Neuron (in vitro differentiated cells): ENCODE measurements at regions not wholly inside any gene's neighbourhood (a gene's known extent, or its start where the extent isn't known, plus 50 kb on each side); places are given as distances from the start of the nearest gene placed in this dataset.
"Not testable (repeated sequence)": the region's sequence is repeated elsewhere in the genome, so short reads cannot be mapped to it uniquely, and the experiment has no call there.

ENCODE experiments used
- H2AFZ ChIP-seq: one replicate; pipeline ENCODE4 v1.6.1; 2013; ENCODE audit warnings: low read depth, mild to moderate bottlenecking, inconsistent platforms, low read length, moderate library complexity
- H3K27me3 ChIP-seq: one replicate; pipeline ENCODE4 v1.6.1; 2013; ENCODE audit warnings: low read length; ENCODE audit not compliant: insufficient read depth
- H3K36me3 ChIP-seq: one replicate; pipeline ENCODE4 v1.6.1; 2013; ENCODE audit warnings: low read length; ENCODE audit not compliant: insufficient read depth
- H3K4me1 ChIP-seq: one replicate; pipeline ENCODE4 v1.6.1; 2013; ENCODE audit warnings: low read length; ENCODE audit not compliant: insufficient read depth
- H3K4me3 ChIP-seq: 2 replicates; pipeline ENCODE4 v1.5.1; 2013; ENCODE audit warnings: mild to moderate bottlenecking, low read length, moderate library complexity
- H3K9me3 ChIP-seq: one replicate; pipeline ENCODE4 v1.6.1; 2013; ENCODE audit warnings: low read length

GRCh38 chr13:79637133-79637763 lies 156.3 kb downstream of the NDFIP2 start:
- no peaks in the 10 kb centered on the region for H3K4me1 ChIP-seq
- H2AFZ ChIP-seq: no peak overlapping the region
- H3K36me3 ChIP-seq: no peaks in the 10 kb centered on the region
- no peak overlapping the region for H3K4me3 ChIP-seq
- no peaks in the 10 kb centered on the region for H3K9me3 ChIP-seq
- no peaks in the 10 kb centered on the region for H3K27me3 ChIP-seq

GRCh38 chr13:79631051-79631659 lies 150.2 kb downstream of the NDFIP2 start:
- no peaks in the 10 kb centered on the region for H3K9me3 ChIP-seq
- H3K27me3 ChIP-seq: no peaks in the 10 kb centered on the region
- no peak overlapping the region for H2AFZ ChIP-seq
- no peaks in the 10 kb centered on the region for H3K4me1 ChIP-seq
- H3K36me3 ChIP-seq: no peaks in the 10 kb centered on the region
- H3K4me3 ChIP-seq: no peak overlapping the region

GRCh38 chr13:79628463-79628862 lies 147.5 kb downstream of the NDFIP2 start:
- no peak overlapping the region for H3K4me3 ChIP-seq
- no peaks in the 10 kb centered on the region for H3K36me3 ChIP-seq
- H2AFZ ChIP-seq: no peak overlapping the region
- no peaks in the 10 kb centered on the region for H3K27me3 ChIP-seq
- no peaks in the 10 kb centered on the region for H3K9me3 ChIP-seq
- no peaks in the 10 kb centered on the region for H3K4me1 ChIP-seq

DNA sequence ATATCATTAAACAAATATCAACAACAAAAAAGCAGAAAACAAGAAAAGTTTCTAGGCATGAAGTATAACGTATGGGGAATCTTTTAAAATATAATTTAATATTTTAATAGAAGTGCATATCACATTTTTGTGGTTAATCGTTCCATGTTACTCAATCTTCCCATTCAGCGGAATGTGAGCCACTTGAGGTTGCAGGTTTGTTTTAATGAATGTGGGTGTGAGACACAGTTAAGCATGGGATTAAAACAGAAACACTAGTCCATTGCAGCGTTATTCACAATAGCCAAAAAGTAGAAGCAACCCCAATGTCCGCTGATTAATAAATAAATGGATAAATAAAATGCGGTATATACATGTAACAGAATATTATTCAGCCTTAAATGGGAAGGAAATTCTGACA lies 146.0 kb downstream of the NDFIP2 start:
- H3K4me3 ChIP-seq: no peak overlapping the region
- no peaks in the 10 kb centered on the region for H3K4me1 ChIP-seq
- no peaks in the 10 kb centered on the region for H3K9me3 ChIP-seq
- H2AFZ ChIP-seq: no peak overlapping the region
- no peaks in the 10 kb centered on the region for H3K27me3 ChIP-seq
- H3K36me3 ChIP-seq: no peaks in the 10 kb centered on the region

- Histone ChIP-seq H3K4me3 (no peak overlapping the region), H2AFZ (no peak overlapping the region), H3K27me3 (no peaks in the 10 kb centered on the region), H3K4me1 (peaks cover 2% of the 10 kb centered on the region), H3K9me3 (no peaks in the 10 kb centered on the region), H3K36me3 (no peaks in the 10 kb centered on the region)
Measured at GRCh38 chr13:79625517-79625916, 144.6 kb downstream of the NDFIP2 start.

- H3K9me3 ChIP-seq: peaks cover 2% of the 10 kb centered on the region
- H3K4me1 ChIP-seq: peaks cover 3% of the 10 kb centered on the region
- H3K4me3 ChIP-seq: no peak overlapping the region
- no peaks in the 10 kb centered on the region for H3K36me3 ChIP-seq
- no peak overlapping the region for H2AFZ ChIP-seq
- no peaks in the 10 kb centered on the region for H3K27me3 ChIP-seq
Measured at GRCh38 chr13:79621902-79622301, 140.9 kb downstream of the NDFIP2 start.

DNA sequence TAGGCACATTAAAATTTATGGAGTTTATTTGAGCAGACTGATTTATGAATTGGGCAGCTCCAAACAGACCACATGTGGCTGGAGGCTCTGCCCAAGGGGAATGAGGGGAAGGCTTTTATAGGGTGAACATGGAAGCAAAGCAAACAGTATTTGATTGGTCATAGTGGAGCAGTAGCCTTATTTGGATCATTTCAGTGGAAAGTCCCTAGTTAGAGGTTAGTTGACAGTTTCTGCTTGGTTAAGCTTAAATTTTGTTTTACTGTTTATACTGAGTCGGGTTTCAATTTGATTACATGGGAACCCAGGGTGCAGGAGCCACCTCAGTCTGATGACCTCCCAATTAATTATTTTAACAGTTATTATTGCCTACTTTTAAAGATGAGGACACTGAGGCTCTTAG lies 140.5 kb downstream of the NDFIP2 start:
- Histone ChIP-seq H3K4me3 (no peak overlapping the region), H3K4me1 (peaks cover 3% of the 10 kb centered on the region), H3K9me3 (peaks cover 2% of the 10 kb centered on the region), H2AFZ (no peak overlapping the region), H3K36me3 (no peaks in the 10 kb centered on the region), H3K27me3 (no peaks in the 10 kb centered on the region)

GRCh38 chr13:79614250-79614918 lies 133.4 kb downstream of the NDFIP2 start:
- Histone ChIP-seq H3K9me3 (peaks cover 2% of the 10 kb centered on the region), H3K36me3 (no peaks in the 10 kb centered on the region), H3K4me3 (no peak overlapping the region), H3K27me3 (no peaks in the 10 kb centered on the region), H3K4me1 (no peaks in the 10 kb centered on the region), H2AFZ (no peak overlapping the region)

- Histone ChIP-seq H3K27me3 (no peaks in the 10 kb centered on the region), H3K4me1 (no peaks in the 10 kb centered on the region), H2AFZ (no peak overlapping the region), H3K36me3 (no peaks in the 10 kb centered on the region), H3K4me3 (no peak overlapping the region), H3K9me3 (peaks cover 2% of the 10 kb centered on the region)
Measured at GRCh38 chr13:79612604-79613003, 131.6 kb downstream of the NDFIP2 start.

- H3K27me3 ChIP-seq: not testable (repeated sequence)
Measured at GRCh38 chr13:79607895-79608294, 126.9 kb downstream of the NDFIP2 start.

More at GRCh38 chr13:79607895-79608294, 126.9 kb downstream of the NDFIP2 start:
- not testable (repeated sequence) for H3K4me1 ChIP-seq, H3K4me3 ChIP-seq, H3K36me3 ChIP-seq, H2AFZ ChIP-seq, H3K9me3 ChIP-seq
